Liver (tissue), 8 donors: ENCODE measurements at regions not wholly inside any gene's neighbourhood (a gene's known extent, or its start where the extent isn't known, plus 50 kb on each side); places are given as distances from the start of the nearest gene placed in this dataset.

Source experiments
- DNase-seq: peaks from one replicate; pipeline ENCODE4 v3.0.0-alpha.2; 2017; ENCODE audit warnings: low spot score
- H3K27ac ChIP-seq, 2 donors: one replicate each; pipeline ENCODE4 v1.7.0; 2013; ENCODE audit warnings: inconsistent platforms in 2 of 2, low read length in 2 of 2, control low read depth in 1 of 2, low read depth in 1 of 2, mild to moderate bottlenecking in 1 of 2
- H3K27me3 ChIP-seq, 4 donors: one replicate each; pipeline versions ENCODE4 v1.6.1 to v1.7.0; 2013; ENCODE audit warnings: low read length in 3 of 4, inconsistent platforms in 1 of 4, mild to moderate bottlenecking in 1 of 4, moderate library complexity in 1 of 4; ENCODE audit not compliant: control insufficient read depth in 4 of 4, insufficient read depth in 4 of 4
- H3K36me3 ChIP-seq, 4 donors: one replicate each; pipeline versions ENCODE4 v1.6.1 to v1.7.0; 2013; ENCODE audit warnings: low read length in 3 of 4, mild to moderate bottlenecking in 3 of 4, low read depth in 1 of 4, moderate library complexity in 1 of 4; ENCODE audit not compliant: control insufficient read depth in 4 of 4, insufficient read depth in 3 of 4
- H3K4me1 ChIP-seq, 4 donors: one replicate each; pipeline versions ENCODE4 v1.6.1 to v1.7.0; 2013; ENCODE audit warnings: low read length in 3 of 4, mild to moderate bottlenecking in 3 of 4, moderate library complexity in 1 of 4; ENCODE audit not compliant: control insufficient read depth in 4 of 4, insufficient read depth in 4 of 4
- H3K4me3 ChIP-seq, 3 donors: one replicate each; pipeline versions ENCODE4 v1.6.1 to v1.7.0; 2013; ENCODE audit warnings: low read length in 3 of 3, control low read depth in 1 of 3, low read depth in 1 of 3, mild to moderate bottlenecking in 1 of 3
- H3K9ac ChIP-seq, 2 donors: one replicate each; pipeline ENCODE4 v1.7.0; 2013; ENCODE audit warnings: low read length in 2 of 2, mild to moderate bottlenecking in 2 of 2, moderate library complexity in 2 of 2, control low read depth in 1 of 2, low read depth in 1 of 2
- H3K9me3 ChIP-seq, 4 donors: one replicate each; pipeline versions ENCODE4 v1.6.1 to v1.7.0; 2013; ENCODE audit warnings: low read length in 3 of 4; ENCODE audit not compliant: control insufficient read depth in 4 of 4
- EGR1 ChIP-seq, 2 donors: IDR thresholded peaks; 2 replicates each; pipeline ENCODE4 v1.6.1; 2016 to 2018; ENCODE audit warnings: antibody characterized with exemption in 2 of 2, low read depth in 2 of 2
- FOXA1 ChIP-seq: IDR thresholded peaks from 2 replicates; pipeline ENCODE4 v1.6.1; 2016; ENCODE audit warnings: antibody characterized with exemption
- FOXA2 ChIP-seq: IDR thresholded peaks from 2 replicates; pipeline ENCODE4 v1.6.1; 2016; ENCODE audit warnings: antibody characterized with exemption
- GABPA ChIP-seq, 2 donors: IDR thresholded peaks in 1 of 2; conservative IDR thresholded peaks in 1 of 2; 2 replicates each; pipeline ENCODE4 v1.6.1; 2016; ENCODE audit warnings: antibody characterized with exemption in 2 of 2, mild to moderate bottlenecking in 1 of 2, moderate library complexity in 1 of 2
- HNF4A ChIP-seq, 2 donors: conservative IDR thresholded peaks; 2 replicates each; pipeline ENCODE4 v1.6.1; 2016; ENCODE audit warnings: antibody characterized with exemption in 2 of 2, mild to moderate bottlenecking in 2 of 2
- HNF4G ChIP-seq: IDR thresholded peaks from 2 replicates; pipeline ENCODE4 v1.6.1; 2016; ENCODE audit warnings: antibody characterized with exemption
- JUND ChIP-seq, 2 donors: IDR thresholded peaks; 2 replicates each; pipeline ENCODE4 v1.6.1; 2016; ENCODE audit warnings: antibody characterized with exemption in 2 of 2
- NR2F2 ChIP-seq: IDR thresholded peaks from 2 replicates; pipeline ENCODE4 v1.6.1; 2016; ENCODE audit warnings: antibody characterized with exemption
- RAD21 ChIP-seq, 2 donors: IDR thresholded peaks; 2 replicates each; pipeline ENCODE4 v1.6.1; 2016; ENCODE audit warnings: antibody characterized with exemption in 2 of 2, mild to moderate bottlenecking in 2 of 2
- RXRA ChIP-seq, 2 donors: IDR thresholded peaks; 2 replicates each; pipeline ENCODE4 v1.6.1; 2017 to 2018; ENCODE audit warnings: antibody characterized with exemption in 2 of 2, mild to moderate bottlenecking in 1 of 2
- SP1 ChIP-seq: IDR thresholded peaks from 2 replicates; pipeline ENCODE4 v1.6.1; 2018; ENCODE audit warnings: antibody characterized with exemption, mild to moderate bottlenecking
- TAF1 ChIP-seq: conservative IDR thresholded peaks from 2 replicates; pipeline ENCODE4 v1.6.1; 2016; ENCODE audit warnings: antibody characterized with exemption, mild to moderate bottlenecking
- YY1 ChIP-seq: IDR thresholded peaks from 2 replicates; pipeline ENCODE4 v1.6.1; 2016; ENCODE audit warnings: antibody characterized with exemption, mild to moderate bottlenecking
- WGBS: extraction: QIAGEN DNeasy Blood & Tissue Kit; methylation state at CpG from one replicate; pipeline ENCODE4 v1.1.7; 2013; 5-methylcytosine and 5-hydroxymethylcytosine counted together
- TF ChIP-seq, protein P1 (sequence below): IDR thresholded peaks from 2 replicates; pipeline ENCODE4 v1.6.1; 2016; ENCODE audit warnings: antibody characterized with exemption, mild to moderate bottlenecking
- TF ChIP-seq, protein P2 (sequence below): fragments of 150-350 bp; IDR thresholded peaks from 2 replicates; pipeline ENCODE4 v1.5.1; 2017; ENCODE audit warnings: improper control_type of control experiment, low read depth, low read length; ENCODE audit not compliant: missing input control
- TF ChIP-seq, protein P3 (sequence below): IDR thresholded peaks from 2 replicates; pipeline ENCODE4 v1.6.1; 2016; ENCODE audit warnings: antibody characterized with exemption
- TF ChIP-seq, protein P4 (sequence below): IDR thresholded peaks from 2 replicates; pipeline ENCODE4 v1.6.1; 2016; ENCODE audit warnings: antibody characterized with exemption
- TF ChIP-seq, protein P5 (sequence below): IDR thresholded peaks from 2 replicates; pipeline ENCODE4 v1.6.1; 2016; ENCODE audit warnings: antibody characterized with exemption
- donor health status: healthy.
- donor health status: healthy.
- donor health status: healthy.
- donor health status: healthy.
- donor health status: healthy.

DNA sequence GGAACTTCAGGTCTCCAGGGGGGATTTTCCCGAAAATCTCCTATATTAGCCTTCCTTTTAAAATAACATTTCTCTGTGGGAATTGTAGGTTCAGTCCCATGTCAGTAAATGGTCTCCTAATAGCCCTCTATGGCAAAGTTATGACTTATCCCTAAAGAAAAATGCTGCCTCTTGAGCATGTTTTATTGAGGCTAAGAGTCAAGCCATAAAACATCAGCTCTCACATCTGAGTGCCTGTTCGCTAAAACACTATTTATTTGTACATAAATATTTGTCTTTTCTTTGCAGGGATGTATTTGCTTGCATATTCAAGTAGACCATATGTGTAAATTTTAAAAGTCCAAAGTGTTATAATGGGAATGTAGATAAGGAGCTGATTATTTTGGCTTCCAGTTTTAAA, 160.4 kb downstream of the PRDM6 start:
- 66% methylated on average over 2 of the region's 2 CpGs for WGBS
- Histone ChIP-seq H3K9me3 (no peaks in the 10 kb centered on the region), H3K27ac (no peak overlapping the region), H3K27me3 (no peaks in the 10 kb centered on the region), H3K9ac (no peak overlapping the region), H3K36me3 (no peaks in the 10 kb centered on the region), H3K4me3 (no peak overlapping the region), H3K4me1 (no peaks in the 10 kb centered on the region)
- DNase-seq = no peak
- TF ChIP-seq TAF1 (no peak), RAD21 (IDR thresholded peaks at IDR 0.05) (no peak)

DNA sequence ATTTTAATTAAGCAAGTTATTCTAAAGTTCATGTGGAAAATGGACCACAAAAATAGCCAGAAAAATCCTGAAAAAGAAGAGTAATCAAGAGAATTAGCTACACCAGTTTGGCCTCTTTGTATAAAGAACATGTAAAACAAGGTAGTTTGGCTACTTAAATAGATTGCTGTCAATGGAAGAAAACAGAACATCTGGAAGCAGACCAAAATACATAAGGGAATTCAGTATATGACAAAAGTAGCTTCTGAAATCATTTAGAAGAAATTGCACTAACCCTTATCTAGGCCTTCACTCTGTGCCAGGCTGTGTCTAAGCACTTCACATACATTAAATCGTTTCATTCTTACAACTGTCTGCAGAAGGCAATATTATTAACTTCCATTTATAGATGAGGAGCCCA, 156.6 kb downstream of the PRDM6 start:
- Histone ChIP-seq H3K27ac (no peak overlapping the region), H3K27me3 (no peaks in the 10 kb centered on the region), H3K9ac (no peak overlapping the region), H3K36me3 (no peaks in the 10 kb centered on the region), H3K4me1 (no peaks in the 10 kb centered on the region), H3K9me3 (no peaks in the 10 kb centered on the region), H3K4me3 (no peak overlapping the region)
- WGBS = 64% methylated on average over 1 of the region's 1 CpG
- DNase-seq = no peak
- TF ChIP-seq HNF4G (no peak), RAD21 (IDR thresholded peaks at IDR 0.05) (no peak), TAF1 (no peak), JUND (IDR thresholded peaks at IDR 0.05) (no peak), HNF4A (conservative IDR thresholded peaks at IDR 0.05) (no peak), FOXA1 (no peak), EGR1 (IDR thresholded peaks at IDR 0.05; ENCODE audit: low read depth in 2 of 2) (no peak), GABPA (IDR thresholded peaks at IDR 0.05 in 1 of 2, conservative IDR thresholded peaks at IDR 0.05 in 1 of 2) (no peak), YY1 (no peak), FOXA2 (no peak), NR2F2 (no peak), RXRA (IDR thresholded peaks at IDR 0.05) (no peak), SP1 (no peak)
- TF ChIP-seq, protein P1, sequence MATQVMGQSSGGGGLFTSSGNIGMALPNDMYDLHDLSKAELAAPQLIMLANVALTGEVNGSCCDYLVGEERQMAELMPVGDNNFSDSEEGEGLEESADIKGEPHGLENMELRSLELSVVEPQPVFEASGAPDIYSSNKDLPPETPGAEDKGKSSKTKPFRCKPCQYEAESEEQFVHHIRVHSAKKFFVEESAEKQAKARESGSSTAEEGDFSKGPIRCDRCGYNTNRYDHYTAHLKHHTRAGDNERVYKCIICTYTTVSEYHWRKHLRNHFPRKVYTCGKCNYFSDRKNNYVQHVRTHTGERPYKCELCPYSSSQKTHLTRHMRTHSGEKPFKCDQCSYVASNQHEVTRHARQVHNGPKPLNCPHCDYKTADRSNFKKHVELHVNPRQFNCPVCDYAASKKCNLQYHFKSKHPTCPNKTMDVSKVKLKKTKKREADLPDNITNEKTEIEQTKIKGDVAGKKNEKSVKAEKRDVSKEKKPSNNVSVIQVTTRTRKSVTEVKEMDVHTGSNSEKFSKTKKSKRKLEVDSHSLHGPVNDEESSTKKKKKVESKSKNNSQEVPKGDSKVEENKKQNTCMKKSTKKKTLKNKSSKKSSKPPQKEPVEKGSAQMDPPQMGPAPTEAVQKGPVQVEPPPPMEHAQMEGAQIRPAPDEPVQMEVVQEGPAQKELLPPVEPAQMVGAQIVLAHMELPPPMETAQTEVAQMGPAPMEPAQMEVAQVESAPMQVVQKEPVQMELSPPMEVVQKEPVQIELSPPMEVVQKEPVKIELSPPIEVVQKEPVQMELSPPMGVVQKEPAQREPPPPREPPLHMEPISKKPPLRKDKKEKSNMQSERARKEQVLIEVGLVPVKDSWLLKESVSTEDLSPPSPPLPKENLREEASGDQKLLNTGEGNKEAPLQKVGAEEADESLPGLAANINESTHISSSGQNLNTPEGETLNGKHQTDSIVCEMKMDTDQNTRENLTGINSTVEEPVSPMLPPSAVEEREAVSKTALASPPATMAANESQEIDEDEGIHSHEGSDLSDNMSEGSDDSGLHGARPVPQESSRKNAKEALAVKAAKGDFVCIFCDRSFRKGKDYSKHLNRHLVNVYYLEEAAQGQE = no peak
- TF ChIP-seq, protein P2, sequence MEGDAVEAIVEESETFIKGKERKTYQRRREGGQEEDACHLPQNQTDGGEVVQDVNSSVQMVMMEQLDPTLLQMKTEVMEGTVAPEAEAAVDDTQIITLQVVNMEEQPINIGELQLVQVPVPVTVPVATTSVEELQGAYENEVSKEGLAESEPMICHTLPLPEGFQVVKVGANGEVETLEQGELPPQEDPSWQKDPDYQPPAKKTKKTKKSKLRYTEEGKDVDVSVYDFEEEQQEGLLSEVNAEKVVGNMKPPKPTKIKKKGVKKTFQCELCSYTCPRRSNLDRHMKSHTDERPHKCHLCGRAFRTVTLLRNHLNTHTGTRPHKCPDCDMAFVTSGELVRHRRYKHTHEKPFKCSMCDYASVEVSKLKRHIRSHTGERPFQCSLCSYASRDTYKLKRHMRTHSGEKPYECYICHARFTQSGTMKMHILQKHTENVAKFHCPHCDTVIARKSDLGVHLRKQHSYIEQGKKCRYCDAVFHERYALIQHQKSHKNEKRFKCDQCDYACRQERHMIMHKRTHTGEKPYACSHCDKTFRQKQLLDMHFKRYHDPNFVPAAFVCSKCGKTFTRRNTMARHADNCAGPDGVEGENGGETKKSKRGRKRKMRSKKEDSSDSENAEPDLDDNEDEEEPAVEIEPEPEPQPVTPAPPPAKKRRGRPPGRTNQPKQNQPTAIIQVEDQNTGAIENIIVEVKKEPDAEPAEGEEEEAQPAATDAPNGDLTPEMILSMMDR = no peak
- TF ChIP-seq, protein P3, sequence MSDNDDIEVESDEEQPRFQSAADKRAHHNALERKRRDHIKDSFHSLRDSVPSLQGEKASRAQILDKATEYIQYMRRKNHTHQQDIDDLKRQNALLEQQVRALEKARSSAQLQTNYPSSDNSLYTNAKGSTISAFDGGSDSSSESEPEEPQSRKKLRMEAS = no peak
- TF ChIP-seq, protein P4, sequence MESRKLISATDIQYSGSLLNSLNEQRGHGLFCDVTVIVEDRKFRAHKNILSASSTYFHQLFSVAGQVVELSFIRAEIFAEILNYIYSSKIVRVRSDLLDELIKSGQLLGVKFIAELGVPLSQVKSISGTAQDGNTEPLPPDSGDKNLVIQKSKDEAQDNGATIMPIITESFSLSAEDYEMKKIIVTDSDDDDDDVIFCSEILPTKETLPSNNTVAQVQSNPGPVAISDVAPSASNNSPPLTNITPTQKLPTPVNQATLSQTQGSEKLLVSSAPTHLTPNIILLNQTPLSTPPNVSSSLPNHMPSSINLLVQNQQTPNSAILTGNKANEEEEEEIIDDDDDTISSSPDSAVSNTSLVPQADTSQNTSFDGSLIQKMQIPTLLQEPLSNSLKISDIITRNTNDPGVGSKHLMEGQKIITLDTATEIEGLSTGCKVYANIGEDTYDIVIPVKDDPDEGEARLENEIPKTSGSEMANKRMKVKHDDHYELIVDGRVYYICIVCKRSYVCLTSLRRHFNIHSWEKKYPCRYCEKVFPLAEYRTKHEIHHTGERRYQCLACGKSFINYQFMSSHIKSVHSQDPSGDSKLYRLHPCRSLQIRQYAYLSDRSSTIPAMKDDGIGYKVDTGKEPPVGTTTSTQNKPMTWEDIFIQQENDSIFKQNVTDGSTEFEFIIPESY = no peak
- TF ChIP-seq, protein P5, sequence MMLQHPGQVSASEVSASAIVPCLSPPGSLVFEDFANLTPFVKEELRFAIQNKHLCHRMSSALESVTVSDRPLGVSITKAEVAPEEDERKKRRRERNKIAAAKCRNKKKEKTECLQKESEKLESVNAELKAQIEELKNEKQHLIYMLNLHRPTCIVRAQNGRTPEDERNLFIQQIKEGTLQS = no peak
